ENCODE measurements at regions not wholly inside any gene's neighbourhood (a gene's known extent, or its start where the extent isn't known, plus 50 kb on each side); places are given as distances from the start of the nearest gene placed in this dataset.

- TF ChIP-seq CTCF (IDR thresholded peaks at IDR 0.05): no peak
- no peak for TF ChIP-seq POLR2A (IDR thresholded peaks at IDR 0.05)
These were observed 1750.7 kb upstream of the PCDH20 start for GRCh38 chr13:63166345-63166744.
